ENCODE measurements at regions not wholly inside any gene's neighbourhood (a gene's known extent, or its start where the extent isn't known, plus 50 kb on each side); places are given as distances from the start of the nearest gene placed in this dataset.
A peak's percentile ranks its signal among the peaks of the same experiment; 100 is the strongest.

DNA sequence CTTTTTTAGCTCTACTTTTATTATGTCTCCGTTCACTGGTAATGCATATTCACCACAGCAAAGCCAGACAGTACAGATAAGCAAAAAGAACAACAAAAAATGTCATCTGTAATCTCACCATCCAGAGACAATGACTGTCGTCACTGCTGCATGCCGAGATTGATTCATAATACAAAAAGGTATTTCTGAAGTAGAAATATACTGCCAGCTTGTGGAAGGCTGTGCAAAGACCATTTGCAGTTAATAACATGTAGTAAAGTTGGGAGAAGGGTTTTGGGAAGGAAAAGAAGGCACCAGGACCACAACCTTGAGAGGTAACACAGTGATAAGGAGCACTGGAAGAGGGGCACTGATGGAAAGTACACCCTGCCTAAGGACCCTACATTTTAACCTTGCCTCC is 223.0 kb upstream of the ZIC3 start:
- no CpG with 5 or more reads among the region's 3 CpGs for WGBS (ENCODE audit: extremely low coverage, insufficient coverage, insufficient read length)
- Histone ChIP-seq H3K27me3 (ENCODE audit: insufficient read depth, low read length) (no peaks in the 10 kb centered on the region), H3K4me3 (ENCODE audit: low read depth, low read length) (no peak overlapping the region), H4K91ac (ENCODE audit: low read depth, low read length) (no peak overlapping the region), H3K23ac (ENCODE audit: low read length) (no peak overlapping the region), H3K4me1 (ENCODE audit: control insufficient read depth in 1 of 2, insufficient read depth in 2 of 2, low read length in 2 of 2) (no peaks in the 10 kb centered on the region), H3K79me1 (ENCODE audit: low read length) (no peaks in the 10 kb centered on the region), H3K4ac (ENCODE audit: low read depth, low read length) (no peak overlapping the region), H4K8ac (ENCODE audit: low read depth, low read length) (no peak overlapping the region), H3K18ac (ENCODE audit: low read length) (no peak overlapping the region), H3K79me2 (ENCODE audit: control insufficient read depth, insufficient read depth, low read length, poor library complexity) (no peaks in the 10 kb centered on the region), H2AFZ (ENCODE audit: insufficient read depth, low read length, poor library complexity) (no peak overlapping the region), H4K12ac (ENCODE audit: low read depth, low read length) (no peak overlapping the region), H2BK5ac (ENCODE audit: low read depth, low read length, poor library complexity) (no peak overlapping the region), H3K36me3 (ENCODE audit: control insufficient read depth in 1 of 2, insufficient read depth in 2 of 2, low read length in 2 of 2) (no peaks in the 10 kb centered on the region), H2BK120ac (ENCODE audit: insufficient read depth, low read length, poor library complexity) (no peak overlapping the region), H3K27ac (ENCODE audit: low read depth, low read length) (no peak overlapping the region), H3K14ac (ENCODE audit: low read length) (no peak overlapping the region), H3K9me3 (ENCODE audit: insufficient read depth, low read depth, low read length) (no peaks in the 10 kb centered on the region), H2AK5ac (ENCODE audit: low read length) (no peak overlapping the region), H3K4me2 (ENCODE audit: low read length) (no peak overlapping the region), H3K9ac (ENCODE audit: low read length) (no peak overlapping the region), H2BK12ac (ENCODE audit: low read length) (no peak overlapping the region)
- peak in 1 of 2 donors; percentile 1 for DNase-seq

DNA sequence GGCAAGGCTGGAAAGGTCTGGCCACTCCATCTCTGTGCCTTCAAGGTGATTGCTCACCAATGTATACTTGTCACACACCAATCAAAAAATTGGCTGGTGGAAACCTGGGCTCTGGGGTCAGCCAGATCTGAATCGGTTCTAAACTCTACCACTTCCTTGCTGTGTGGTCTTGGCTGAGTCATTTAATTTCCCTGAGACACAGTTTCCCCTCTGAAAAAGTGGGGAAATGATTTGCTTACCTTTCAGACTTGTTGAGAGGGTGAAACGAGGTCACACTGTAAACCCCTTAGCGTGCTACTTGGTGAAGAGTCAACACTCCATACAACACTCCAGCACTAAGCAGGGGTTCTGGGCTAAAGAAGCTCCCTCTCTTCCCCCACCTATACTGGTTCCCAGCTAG is 252.3 kb upstream of the ZIC3 start:
- Histone ChIP-seq H3K79me2 (ENCODE audit: control insufficient read depth, insufficient read depth, low read length, poor library complexity) (no peaks in the 10 kb centered on the region), H3K27me3 (ENCODE audit: insufficient read depth, low read length) (no peaks in the 10 kb centered on the region), H4K91ac (ENCODE audit: low read depth, low read length) (no peak overlapping the region), H4K12ac (ENCODE audit: low read depth, low read length) (no peak overlapping the region), H2AK5ac (ENCODE audit: low read length) (no peak overlapping the region), H3K4me3 (ENCODE audit: low read depth, low read length) (no peak overlapping the region), H2AFZ (ENCODE audit: insufficient read depth, low read length, poor library complexity) (no peak overlapping the region), H3K9me3 (ENCODE audit: insufficient read depth, low read depth, low read length) (no peaks in the 10 kb centered on the region), H3K23ac (ENCODE audit: low read length) (no peak overlapping the region), H3K18ac (ENCODE audit: low read length) (no peak overlapping the region), H4K8ac (ENCODE audit: low read depth, low read length) (no peak overlapping the region), H2BK5ac (ENCODE audit: low read depth, low read length, poor library complexity) (no peak overlapping the region), H3K4me1 (ENCODE audit: control insufficient read depth in 1 of 2, insufficient read depth in 2 of 2, low read length in 2 of 2) (no peaks in the 10 kb centered on the region), H3K4me2 (ENCODE audit: low read length) (no peak overlapping the region), H3K14ac (ENCODE audit: low read length) (no peak overlapping the region), H3K79me1 (ENCODE audit: low read length) (no peaks in the 10 kb centered on the region), H2BK120ac (ENCODE audit: insufficient read depth, low read length, poor library complexity) (no peak overlapping the region), H3K36me3 (ENCODE audit: control insufficient read depth in 1 of 2, insufficient read depth in 2 of 2, low read length in 2 of 2) (no peaks in the 10 kb centered on the region), H3K27ac (ENCODE audit: low read depth, low read length) (no peak overlapping the region), H2BK12ac (ENCODE audit: low read length) (no peak overlapping the region), H3K9ac (ENCODE audit: low read length) (no peak overlapping the region), H3K4ac (ENCODE audit: low read depth, low read length) (no peak overlapping the region)
- WGBS (ENCODE audit: extremely low coverage, insufficient coverage, insufficient read length) = no CpG with 5 or more reads among the region's 3 CpGs
- no peak for DNase-seq

DNA sequence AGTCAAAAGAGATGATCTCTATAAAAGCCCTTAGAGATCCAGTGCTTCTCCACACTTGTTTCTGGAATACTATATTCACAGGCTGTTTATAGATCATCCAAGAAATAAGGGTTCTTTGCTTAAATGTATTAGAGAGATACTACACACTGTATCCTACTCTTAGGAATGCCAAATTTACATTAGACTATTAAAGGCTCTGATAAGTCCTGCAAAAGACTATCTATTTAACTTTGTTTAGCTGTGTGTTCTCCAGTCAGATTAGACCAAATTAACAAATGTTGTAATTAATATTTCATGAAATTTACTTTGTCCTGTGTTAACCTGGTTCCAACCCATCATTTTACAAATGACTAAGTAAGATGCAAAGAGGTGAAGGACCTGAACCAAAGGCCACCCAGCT is 260.5 kb upstream of the ZIC3 start:
- Histone ChIP-seq H3K14ac (ENCODE audit: low read length) (no peak overlapping the region), H3K4me1 (ENCODE audit: control insufficient read depth in 1 of 2, insufficient read depth in 2 of 2, low read length in 2 of 2) (no peaks in the 10 kb centered on the region), H3K18ac (ENCODE audit: low read length) (no peak overlapping the region), H2BK12ac (ENCODE audit: low read length) (no peak overlapping the region), H3K23ac (ENCODE audit: low read length) (no peak overlapping the region), H3K79me2 (ENCODE audit: control insufficient read depth, insufficient read depth, low read length, poor library complexity) (no peaks in the 10 kb centered on the region), H2BK120ac (ENCODE audit: insufficient read depth, low read length, poor library complexity) (no peak overlapping the region), H2AK5ac (ENCODE audit: low read length) (no peak overlapping the region), H2BK5ac (ENCODE audit: low read depth, low read length, poor library complexity) (no peak overlapping the region), H4K91ac (ENCODE audit: low read depth, low read length) (no peak overlapping the region), H3K27me3 (ENCODE audit: insufficient read depth, low read length) (no peaks in the 10 kb centered on the region), H3K79me1 (ENCODE audit: low read length) (no peaks in the 10 kb centered on the region), H2AFZ (ENCODE audit: insufficient read depth, low read length, poor library complexity) (no peak overlapping the region), H3K9ac (ENCODE audit: low read length) (no peak overlapping the region), H3K9me3 (ENCODE audit: insufficient read depth, low read depth, low read length) (no peaks in the 10 kb centered on the region), H3K4me3 (ENCODE audit: low read depth, low read length) (no peak overlapping the region), H3K36me3 (ENCODE audit: control insufficient read depth in 1 of 2, insufficient read depth in 2 of 2, low read length in 2 of 2) (no peaks in the 10 kb centered on the region), H3K4me2 (ENCODE audit: low read length) (no peak overlapping the region), H3K27ac (ENCODE audit: low read depth, low read length) (no peak overlapping the region), H4K8ac (ENCODE audit: low read depth, low read length) (no peak overlapping the region), H4K12ac (ENCODE audit: low read depth, low read length) (no peak overlapping the region), H3K4ac (ENCODE audit: low read depth, low read length) (no peak overlapping the region)
- no peak for DNase-seq

DNA sequence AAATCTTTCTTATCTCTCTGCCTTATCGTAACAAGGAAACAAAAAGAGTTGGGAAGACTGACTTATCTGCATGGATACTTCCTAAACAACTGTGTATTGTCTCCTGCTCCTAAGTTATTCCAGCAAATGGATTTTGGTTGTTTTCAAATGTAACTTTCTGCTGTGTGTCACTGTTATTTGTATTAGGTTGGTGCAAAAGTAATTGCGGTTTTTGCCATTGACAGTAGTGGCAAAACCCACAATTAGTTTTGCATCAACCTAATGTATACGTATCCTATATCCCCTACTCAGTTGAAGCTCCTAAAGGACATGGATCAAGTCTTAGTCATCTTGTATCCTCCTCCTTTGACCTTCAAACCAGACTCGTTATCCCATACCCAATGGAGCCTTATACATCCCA is 263.4 kb upstream of the GPR101 start:
- Histone ChIP-seq H3K14ac (ENCODE audit: low read length) (no peak overlapping the region), H3K9ac (ENCODE audit: low read length) (no peak overlapping the region), H3K18ac (ENCODE audit: low read length) (no peak overlapping the region), H3K27ac (ENCODE audit: low read depth, low read length) (no peak overlapping the region), H3K79me1 (ENCODE audit: low read length) (no peaks in the 10 kb centered on the region), H3K27me3 (ENCODE audit: insufficient read depth, low read length) (no peaks in the 10 kb centered on the region), H3K4me3 (ENCODE audit: low read depth, low read length) (no peak overlapping the region), H4K8ac (ENCODE audit: low read depth, low read length) (no peak overlapping the region), H3K36me3 (ENCODE audit: control insufficient read depth in 1 of 2, insufficient read depth in 2 of 2, low read length in 2 of 2) (no peaks in the 10 kb centered on the region), H2AFZ (ENCODE audit: insufficient read depth, low read length, poor library complexity) (no peak overlapping the region), H3K9me3 (ENCODE audit: insufficient read depth, low read depth, low read length) (no peaks in the 10 kb centered on the region), H2AK5ac (ENCODE audit: low read length) (no peak overlapping the region), H3K4me1 (ENCODE audit: control insufficient read depth in 1 of 2, insufficient read depth in 2 of 2, low read length in 2 of 2) (no peaks in the 10 kb centered on the region), H2BK120ac (ENCODE audit: insufficient read depth, low read length, poor library complexity) (no peak overlapping the region), H4K12ac (ENCODE audit: low read depth, low read length) (no peak overlapping the region), H3K23ac (ENCODE audit: low read length) (no peak overlapping the region), H3K4ac (ENCODE audit: low read depth, low read length) (no peak overlapping the region), H3K4me2 (ENCODE audit: low read length) (no peak overlapping the region), H3K79me2 (ENCODE audit: control insufficient read depth, insufficient read depth, low read length, poor library complexity) (no peaks in the 10 kb centered on the region), H2BK12ac (ENCODE audit: low read length) (no peak overlapping the region), H4K91ac (ENCODE audit: low read depth, low read length) (no peak overlapping the region), H2BK5ac (ENCODE audit: low read depth, low read length, poor library complexity) (no peak overlapping the region)
- WGBS (ENCODE audit: extremely low coverage, insufficient coverage, insufficient read length) = no CpG with 5 or more reads among the region's 4 CpGs
- DNase-seq = no peak

DNA sequence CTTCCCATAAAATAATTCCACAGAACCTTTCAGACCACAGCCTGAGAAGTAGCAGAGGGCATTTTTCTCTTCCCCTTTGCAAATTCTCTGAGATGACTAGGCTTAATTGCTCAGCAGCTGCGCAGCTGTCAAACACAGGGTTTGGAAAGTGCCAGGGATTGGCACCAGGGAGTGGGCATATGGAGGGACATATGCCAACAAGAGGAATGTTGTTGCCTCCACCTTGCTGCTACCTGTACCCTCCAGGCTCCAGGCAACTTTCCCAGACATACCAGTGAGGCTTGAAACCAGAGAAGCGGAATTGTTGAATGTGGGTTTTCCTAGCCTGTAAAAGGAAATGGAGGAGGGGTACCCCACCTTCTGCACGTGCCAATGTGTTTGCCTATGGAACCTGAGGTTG is 256.2 kb upstream of the GPR101 start:
- no peak overlapping the region for H2BK5ac ChIP-seq (ENCODE audit: low read depth, low read length, poor library complexity)
- H2AK5ac ChIP-seq (ENCODE audit: low read length) = no peak overlapping the region
- H3K4me1 ChIP-seq (ENCODE audit: control insufficient read depth in 1 of 2, insufficient read depth in 2 of 2, low read length in 2 of 2) = no peaks in the 10 kb centered on the region
- no peak overlapping the region for H3K23ac ChIP-seq (ENCODE audit: low read length)
- DNase-seq = no peak
- H3K4me2 ChIP-seq (ENCODE audit: low read length) = no peak overlapping the region
- H3K4ac ChIP-seq (ENCODE audit: low read depth, low read length) = no peak overlapping the region
- no peak overlapping the region for H3K14ac ChIP-seq (ENCODE audit: low read length)
- no peak overlapping the region for H2AFZ ChIP-seq (ENCODE audit: insufficient read depth, low read length, poor library complexity)
- no peak overlapping the region for H4K8ac ChIP-seq (ENCODE audit: low read depth, low read length)
- no peak overlapping the region for H3K18ac ChIP-seq (ENCODE audit: low read length)
- no peaks in the 10 kb centered on the region for H3K27me3 ChIP-seq (ENCODE audit: insufficient read depth, low read length)
- H3K79me2 ChIP-seq (ENCODE audit: control insufficient read depth, insufficient read depth, low read length, poor library complexity) = no peaks in the 10 kb centered on the region
- no peak overlapping the region for H2BK12ac ChIP-seq (ENCODE audit: low read length)
- WGBS (ENCODE audit: extremely low coverage, insufficient coverage, insufficient read length) = no CpG with 5 or more reads among the region's 3 CpGs
- no peak overlapping the region for H3K9ac ChIP-seq (ENCODE audit: low read length)
- no peak overlapping the region for H4K12ac ChIP-seq (ENCODE audit: low read depth, low read length)
- no peaks in the 10 kb centered on the region for H3K9me3 ChIP-seq (ENCODE audit: insufficient read depth, low read depth, low read length)
- H4K91ac ChIP-seq (ENCODE audit: low read depth, low read length) = no peak overlapping the region
- H3K27ac ChIP-seq (ENCODE audit: low read depth, low read length) = no peak overlapping the region
- H3K36me3 ChIP-seq (ENCODE audit: control insufficient read depth in 1 of 2, insufficient read depth in 2 of 2, low read length in 2 of 2) = no peaks in the 10 kb centered on the region
- no peak overlapping the region for H3K4me3 ChIP-seq (ENCODE audit: low read depth, low read length)
- H3K79me1 ChIP-seq (ENCODE audit: low read length) = no peaks in the 10 kb centered on the region
- H2BK120ac ChIP-seq (ENCODE audit: insufficient read depth, low read length, poor library complexity) = no peak overlapping the region
